Testis (tissue), 2 donors: ENCODE measurements at regions not wholly inside any gene's neighbourhood (a gene's known extent, or its start where the extent isn't known, plus 50 kb on each side); places are given as distances from the start of the nearest gene placed in this dataset.

Experiments used
- DNase-seq: peaks from one replicate; pipeline ENCODE4 v3.0.0-alpha.2; 2019
- H3K27ac ChIP-seq, 2 donors: fragments of 200-600 bp; sonication (generic); one replicate each; pipeline ENCODE4 v1.5.1; 2019
- H3K27me3 ChIP-seq: fragments of 200-600 bp; sonication (generic); one replicate; pipeline ENCODE4 v1.5.1; 2019
- H3K36me3 ChIP-seq: fragments of 200-600 bp; sonication (generic); one replicate; pipeline ENCODE4 v1.5.1; 2017; ENCODE audit warnings: low read depth; ENCODE audit errors: missing control alignments
- H3K4me1 ChIP-seq: fragments of 200-600 bp; sonication (generic); one replicate; pipeline ENCODE4 v1.5.1; 2019
- H3K4me3 ChIP-seq, 2 donors: fragments of 200-600 bp; sonication (generic); one replicate each; pipeline ENCODE4 v1.5.1; 2017 to 2019
- H3K9me3 ChIP-seq: fragments of 200-600 bp; sonication (generic); one replicate; pipeline ENCODE4 v1.5.1; 2017
- CTCF ChIP-seq, 3 experiments: fragments of 450-650 bp in 2 of 3; fragments of 200-600 bp in 1 of 3; sonication (generic) in 1 of 3; IDR thresholded peaks; one replicate each; pipeline ENCODE4 v1.5.1; 2016 to 2019; ENCODE audit warnings: antibody characterized with exemption in 3 of 3, mild to moderate bottlenecking in 2 of 3, moderate library complexity in 1 of 3
- POLR2A ChIP-seq: fragments of 450-650 bp; IDR thresholded peaks from one replicate; pipeline ENCODE4 v1.6.1; 2017; ENCODE audit warnings: antibody characterized with exemption, mild to moderate bottlenecking, moderate library complexity
- WGBS, 2 donors: methylation state at CpG; one replicate each; pipeline ENCODE4 v1.1.5; 2018; 5-methylcytosine and 5-hydroxymethylcytosine counted together
- intact Hi-C: fragments of 100-400 bp; cut with DNase I; formaldehyde crosslinking; loops from one replicate; pipeline ENCODE4 v1.15.1; 2023; ENCODE audit warnings: low total_unique reads

- Histone ChIP-seq H3K36me3 (no peaks in the 10 kb centered on the region), H3K27me3 (no peaks in the 10 kb centered on the region), H3K4me1 (peaks cover 7% of the 10 kb centered on the region), H3K9me3 (no peaks in the 10 kb centered on the region), H3K4me3 (no peak overlapping the region), H3K27ac (no peak overlapping the region)
- no peak for TF ChIP-seq CTCF (IDR thresholded peaks at IDR 0.05)
- intact Hi-C loops: no loop called here
- WGBS, 2 donors: 83 to 93% methylated on average over 15 of the region's 15 CpGs
- DNase-seq: no peak
Measured at GRCh38 chr20:47879771-47880170, 94.5 kb upstream of the SULF2 start.

DNA sequence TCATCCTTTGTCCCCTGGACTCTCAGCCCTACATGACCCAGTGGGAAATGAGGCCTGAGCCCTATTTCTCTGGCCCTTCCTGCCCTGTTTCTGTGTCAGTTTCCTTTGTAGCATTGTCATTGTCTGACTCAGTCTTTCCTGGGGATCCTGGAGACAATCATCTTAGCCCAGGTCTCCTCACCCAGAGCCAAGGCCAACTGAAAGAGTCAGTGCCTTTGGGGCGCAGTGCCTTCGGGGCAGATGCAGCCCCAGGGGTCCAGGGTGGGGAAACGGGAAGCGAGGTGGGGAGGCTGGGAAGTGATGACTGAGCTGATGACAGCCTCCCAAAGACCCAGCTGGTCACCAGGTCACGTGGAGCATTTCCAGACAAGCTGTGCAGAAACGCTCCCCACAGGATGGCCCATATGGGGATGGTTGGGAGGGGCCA lies 93.3 kb upstream of the SULF2 start:
- intact Hi-C loops: no loop called here
- no peaks in the 10 kb centered on the region for H3K9me3 ChIP-seq
- no peak for TF ChIP-seq CTCF (IDR thresholded peaks at IDR 0.05)
- TF ChIP-seq POLR2A: no peak
- H3K4me1 ChIP-seq: peaks cover 7% of the 10 kb centered on the region
- DNase-seq: no peak
- H3K36me3 ChIP-seq: no peaks in the 10 kb centered on the region
- no peak overlapping the region for H3K4me3 ChIP-seq
- no peak overlapping the region for H3K27ac ChIP-seq
- 89 to 93% methylated on average over 5 to 6 of the region's 6 CpGs for WGBS, 2 donors
- H3K27me3 ChIP-seq: no peaks in the 10 kb centered on the region

- H3K4me3 ChIP-seq: no peak overlapping the region
- H3K36me3 ChIP-seq: no peaks in the 10 kb centered on the region
- no peaks in the 10 kb centered on the region for H3K27me3 ChIP-seq
- 69 to 74% methylated on average over 5 of the region's 5 CpGs for WGBS, 2 donors
- no peak overlapping the region for H3K27ac ChIP-seq
- intact Hi-C loops: no loop called here
- TF ChIP-seq CTCF (IDR thresholded peaks at IDR 0.05): no peak
- peaks cover 7% of the 10 kb centered on the region for H3K4me1 ChIP-seq
- H3K9me3 ChIP-seq: no peaks in the 10 kb centered on the region
- DNase-seq: no peak
Measured at GRCh38 chr20:47876311-47877088, 91.2 kb upstream of the SULF2 start.

- no peaks in the 10 kb centered on the region for H3K9me3 ChIP-seq
- intact Hi-C loops: no loop called here
- no peak overlapping the region for H3K27ac ChIP-seq
- DNase-seq: peak; percentile 38
- no peaks in the 10 kb centered on the region for H3K36me3 ChIP-seq
- H3K27me3 ChIP-seq: no peaks in the 10 kb centered on the region
- H3K4me3 ChIP-seq: no peak overlapping the region
- H3K4me1 ChIP-seq: peaks cover 7% of the 10 kb centered on the region
- 55 to 67% methylated on average over 7 to 13 of the region's 13 CpGs for WGBS, 2 donors
- no peak for TF ChIP-seq POLR2A
- no peak for TF ChIP-seq CTCF (IDR thresholded peaks at IDR 0.05)
Measured at GRCh38 chr20:47875297-47876025, 90.2 kb upstream of the SULF2 start.
